Keratinocyte (primary cell): ENCODE measurements at regions not wholly inside any gene's neighbourhood (a gene's known extent, or its start where the extent isn't known, plus 50 kb on each side); places are given as distances from the start of the nearest gene placed in this dataset.

Source experiments
- DNase-seq: peaks from one replicate; pipeline ENCODE4 v3.0.0-alpha.2; 2011; ENCODE audit warnings: low read depth, missing footprints, low spot score
- FAIRE-seq: peaks from 2 replicates; lab custom pipeline; 2011; peaks lifted over from hg19 to GRCh38; lab: Jason Lieb, UNC
- H2AFZ ChIP-seq: 2 replicates; pipeline ENCODE4 v1.6.0; 2012; ENCODE audit warnings: low read length, control low read depth, inconsistent platforms; ENCODE audit not compliant: control insufficient read depth
- H3K27ac ChIP-seq: 2 replicates; pipeline ENCODE4 v1.5.1; 2011; ENCODE audit warnings: low read length; ENCODE audit not compliant: control insufficient read depth, insufficient read depth
- H3K27me3 ChIP-seq: 3 replicates; pipeline ENCODE4 v1.6.0; 2011; ENCODE audit warnings: low read length; ENCODE audit not compliant: control insufficient read depth, insufficient read depth; ENCODE audit errors: extremely low read depth
- H3K36me3 ChIP-seq, 2 experiments: 2 replicates in 1 of 2; 3 replicates in 1 of 2; pipeline ENCODE4 v1.5.1; 2011; ENCODE audit warnings: low read length in 2 of 2, mild to moderate bottlenecking in 1 of 2; ENCODE audit not compliant: control insufficient read depth in 2 of 2, insufficient read depth in 2 of 2; ENCODE audit errors: extremely low read depth in 1 of 2
- H3K4me1 ChIP-seq: 3 replicates; pipeline ENCODE4 v1.5.1; 2011; ENCODE audit warnings: low read length; ENCODE audit not compliant: control insufficient read depth, insufficient read depth; ENCODE audit errors: extremely low read depth
- H3K4me2 ChIP-seq: 3 replicates; pipeline ENCODE4 v1.6.0; 2011; ENCODE audit warnings: low read depth, low read length; ENCODE audit not compliant: control insufficient read depth, insufficient read depth; ENCODE audit errors: extremely low read depth
- H3K4me3 ChIP-seq, 3 experiments: fragments of 200-600 bp in 1 of 3; sonication (generic) in 1 of 3; 2 replicates in 2 of 3; 3 replicates in 1 of 3; pipeline ENCODE4 v1.5.1; 2011 to 2016; ENCODE audit warnings: low read length in 3 of 3, mild to moderate bottlenecking in 3 of 3, control low read depth in 2 of 3, inconsistent platforms in 1 of 3, low read depth in 1 of 3, mixed read lengths in 1 of 3, mixed run types in 1 of 3, moderate library complexity in 1 of 3; ENCODE audit not compliant: control insufficient read depth in 2 of 3, insufficient read depth in 2 of 3; ENCODE audit errors: extremely low read depth in 1 of 3
- H3K79me2 ChIP-seq: 2 replicates; pipeline ENCODE4 v1.6.0; 2012; ENCODE audit warnings: low read length; ENCODE audit not compliant: control insufficient read depth, insufficient read depth
- H3K9ac ChIP-seq: 3 replicates; pipeline ENCODE4 v1.6.0; 2011; ENCODE audit warnings: low read length; ENCODE audit not compliant: control insufficient read depth, insufficient read depth; ENCODE audit errors: extremely low read depth
- H3K9me1 ChIP-seq: 3 replicates; pipeline ENCODE4 v1.6.0; 2011; ENCODE audit warnings: low read length; ENCODE audit not compliant: control insufficient read depth, insufficient read depth; ENCODE audit errors: extremely low read depth
- H3K9me3 ChIP-seq: 2 replicates; pipeline ENCODE4 v1.5.1; 2012; ENCODE audit warnings: low read depth, low read length; ENCODE audit not compliant: control insufficient read depth
- H4K20me1 ChIP-seq: 3 replicates; pipeline ENCODE4 v1.6.0; 2011; ENCODE audit warnings: low read length; ENCODE audit not compliant: control insufficient read depth, insufficient read depth; ENCODE audit errors: extremely low read depth
- EZH2 ChIP-seq: IDR thresholded peaks from one replicate; pipeline ENCODE4 v1.6.1; 2012; ENCODE audit warnings: inconsistent platforms, mild to moderate bottlenecking, low read length, moderate library complexity
- dilution Hi-C: fragments of 300-500 bp; cut with MboI; formaldehyde crosslinking; loops from one replicate; pipeline ENCODE4 v1.7.0; 2020; ENCODE audit warnings: low sequenced_read_pairs; ENCODE audit not compliant: extremely low pct_ligation_motif_present
- TF ChIP-seq, protein P1 (sequence below), 3 experiments: IDR thresholded peaks in 1 of 3; conservative IDR thresholded peaks in 1 of 3; optimal IDR thresholded peaks in 1 of 3; 2 replicates in 2 of 3; 3 replicates in 1 of 3; pipeline versions ENCODE3 to v1.5.1; 2011; ENCODE audit warnings: low read length in 3 of 3, mild to moderate bottlenecking in 3 of 3, moderate library complexity in 2 of 3, control low read depth in 1 of 3, inconsistent platforms in 1 of 3; ENCODE audit not compliant: insufficient read depth in 2 of 3; ENCODE audit errors: extremely low read depth in 1 of 3

GRCh38 chr2:120809151-120809550 is 73.5 kb downstream of the GLI2 start:
- dilution Hi-C loops, result loop anchor here (10.0 kb wide), 1 partner anchor 256 kb away; no protein-coding TSS in a partner anchor
- H3K27me3 ChIP-seq, result peaks cover 5% of the 10 kb centered on the region
- FAIRE-seq (no peak), DNase-seq (no peak)
- H3K36me3 ChIP-seq, result no peaks in the 10 kb centered on the region
- TF ChIP-seq, protein P1, sequence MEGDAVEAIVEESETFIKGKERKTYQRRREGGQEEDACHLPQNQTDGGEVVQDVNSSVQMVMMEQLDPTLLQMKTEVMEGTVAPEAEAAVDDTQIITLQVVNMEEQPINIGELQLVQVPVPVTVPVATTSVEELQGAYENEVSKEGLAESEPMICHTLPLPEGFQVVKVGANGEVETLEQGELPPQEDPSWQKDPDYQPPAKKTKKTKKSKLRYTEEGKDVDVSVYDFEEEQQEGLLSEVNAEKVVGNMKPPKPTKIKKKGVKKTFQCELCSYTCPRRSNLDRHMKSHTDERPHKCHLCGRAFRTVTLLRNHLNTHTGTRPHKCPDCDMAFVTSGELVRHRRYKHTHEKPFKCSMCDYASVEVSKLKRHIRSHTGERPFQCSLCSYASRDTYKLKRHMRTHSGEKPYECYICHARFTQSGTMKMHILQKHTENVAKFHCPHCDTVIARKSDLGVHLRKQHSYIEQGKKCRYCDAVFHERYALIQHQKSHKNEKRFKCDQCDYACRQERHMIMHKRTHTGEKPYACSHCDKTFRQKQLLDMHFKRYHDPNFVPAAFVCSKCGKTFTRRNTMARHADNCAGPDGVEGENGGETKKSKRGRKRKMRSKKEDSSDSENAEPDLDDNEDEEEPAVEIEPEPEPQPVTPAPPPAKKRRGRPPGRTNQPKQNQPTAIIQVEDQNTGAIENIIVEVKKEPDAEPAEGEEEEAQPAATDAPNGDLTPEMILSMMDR (optimal IDR thresholded peaks at IDR 0.05 in 1 of 3, IDR thresholded peaks at IDR 0.05 in 1 of 3, conservative IDR thresholded peaks at IDR 0.05 in 1 of 3; ENCODE audit: extremely low read depth in 1 of 3, insufficient read depth in 2 of 3, low read length in 3 of 3), result no peak
- TF ChIP-seq EZH2, result no peak
- no peak overlapping the region for H3K27ac ChIP-seq
- no peaks in the 10 kb centered on the region for H3K79me2 ChIP-seq
- H2AFZ ChIP-seq, result no peak overlapping the region
- no peaks in the 10 kb centered on the region for H4K20me1 ChIP-seq
- H3K9me1 ChIP-seq, result no peaks in the 10 kb centered on the region
- no peak overlapping the region for H3K4me3 ChIP-seq
- H3K4me2 ChIP-seq, result no peak overlapping the region
- H3K9me3 ChIP-seq, result no peaks in the 10 kb centered on the region
- H3K4me1 ChIP-seq, result no peaks in the 10 kb centered on the region
- no peak overlapping the region for H3K9ac ChIP-seq

- no peak for TF ChIP-seq EZH2
- TF ChIP-seq, protein P1 (optimal IDR thresholded peaks at IDR 0.05 in 1 of 3, IDR thresholded peaks at IDR 0.05 in 1 of 3, conservative IDR thresholded peaks at IDR 0.05 in 1 of 3; ENCODE audit: extremely low read depth in 1 of 3, insufficient read depth in 2 of 3, low read length in 3 of 3), result no peak
- Histone ChIP-seq H2AFZ (no peak overlapping the region), H3K27me3 (peaks cover 5% of the 10 kb centered on the region), H3K9me3 (no peaks in the 10 kb centered on the region), H3K9me1 (no peaks in the 10 kb centered on the region), H3K4me2 (no peak overlapping the region), H3K4me3 (no peak overlapping the region), H3K4me1 (no peaks in the 10 kb centered on the region), H3K36me3 (no peaks in the 10 kb centered on the region), H3K27ac (no peak overlapping the region), H3K79me2 (no peaks in the 10 kb centered on the region), H4K20me1 (no peaks in the 10 kb centered on the region), H3K9ac (no peak overlapping the region)
- FAIRE-seq (no peak), DNase-seq (no peak)
- dilution Hi-C loops, result loop anchor here (10.0 kb wide), 1 partner anchor 255 kb away; no protein-coding TSS in a partner anchor
Measured at GRCh38 chr2:120809609-120810440, 74.2 kb downstream of the GLI2 start.
